ENCODE measurements at regions not wholly inside any gene's neighbourhood (a gene's known extent, or its start where the extent isn't known, plus 50 kb on each side); places are given as distances from the start of the nearest gene placed in this dataset.

- TF ChIP-seq, protein P1, sequence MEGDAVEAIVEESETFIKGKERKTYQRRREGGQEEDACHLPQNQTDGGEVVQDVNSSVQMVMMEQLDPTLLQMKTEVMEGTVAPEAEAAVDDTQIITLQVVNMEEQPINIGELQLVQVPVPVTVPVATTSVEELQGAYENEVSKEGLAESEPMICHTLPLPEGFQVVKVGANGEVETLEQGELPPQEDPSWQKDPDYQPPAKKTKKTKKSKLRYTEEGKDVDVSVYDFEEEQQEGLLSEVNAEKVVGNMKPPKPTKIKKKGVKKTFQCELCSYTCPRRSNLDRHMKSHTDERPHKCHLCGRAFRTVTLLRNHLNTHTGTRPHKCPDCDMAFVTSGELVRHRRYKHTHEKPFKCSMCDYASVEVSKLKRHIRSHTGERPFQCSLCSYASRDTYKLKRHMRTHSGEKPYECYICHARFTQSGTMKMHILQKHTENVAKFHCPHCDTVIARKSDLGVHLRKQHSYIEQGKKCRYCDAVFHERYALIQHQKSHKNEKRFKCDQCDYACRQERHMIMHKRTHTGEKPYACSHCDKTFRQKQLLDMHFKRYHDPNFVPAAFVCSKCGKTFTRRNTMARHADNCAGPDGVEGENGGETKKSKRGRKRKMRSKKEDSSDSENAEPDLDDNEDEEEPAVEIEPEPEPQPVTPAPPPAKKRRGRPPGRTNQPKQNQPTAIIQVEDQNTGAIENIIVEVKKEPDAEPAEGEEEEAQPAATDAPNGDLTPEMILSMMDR (IDR thresholded peaks at IDR 0.05; ENCODE audit: low read depth, low read length): no peak
- TF ChIP-seq EZH2phosphoT487 (IDR thresholded peaks at IDR 0.05; ENCODE audit: low read depth): no peak
Observed at GRCh38 chr1:229862017-229862774, 204.8 kb upstream of the GALNT2 start.

All from OCI-LY3 (cell line).